GM06990 (cell line): ENCODE measurements at regions not wholly inside any gene's neighbourhood (a gene's known extent, or its start where the extent isn't known, plus 50 kb on each side); places are given as distances from the start of the nearest gene placed in this dataset.

ENCODE experiments used
- DNase-seq: peaks from one replicate; pipeline ENCODE4 v3.0.0-alpha.2; 2011; ENCODE audit not compliant: insufficient read length; ENCODE audit errors: extremely low read depth
- H3K27me3 ChIP-seq: replicated peaks from 2 replicates; pipeline ENCODE4 v1.6.0; 2011; ENCODE audit warnings: low read length; ENCODE audit not compliant: control insufficient read depth, insufficient read depth
- H3K36me3 ChIP-seq: 2 replicates; pipeline ENCODE4 v1.5.1; 2011; ENCODE audit warnings: low read length; ENCODE audit not compliant: control insufficient read depth, insufficient read depth
- H3K4me3 ChIP-seq: replicated peaks from 2 replicates; pipeline ENCODE4 v1.5.1; 2011; ENCODE audit warnings: low read depth, mild to moderate bottlenecking, control low read depth, low read length
- CTCF ChIP-seq: IDR thresholded peaks from 2 replicates; pipeline ENCODE4 v1.5.1; 2011; ENCODE audit warnings: low read length, control low read depth, mild to moderate bottlenecking, inconsistent platforms; ENCODE audit not compliant: insufficient read depth, poor library complexity, severe bottlenecking

- DNase-seq, result no peak
- no peak for TF ChIP-seq CTCF
- Histone ChIP-seq H3K36me3 (no peaks in the 10 kb centered on the region), H3K4me3 (no peak overlapping the region), H3K27me3 (no peaks in the 10 kb centered on the region)
Observed at GRCh38 chr10:10701084-10701611, 316.5 kb upstream of the CELF2 start.

DNA sequence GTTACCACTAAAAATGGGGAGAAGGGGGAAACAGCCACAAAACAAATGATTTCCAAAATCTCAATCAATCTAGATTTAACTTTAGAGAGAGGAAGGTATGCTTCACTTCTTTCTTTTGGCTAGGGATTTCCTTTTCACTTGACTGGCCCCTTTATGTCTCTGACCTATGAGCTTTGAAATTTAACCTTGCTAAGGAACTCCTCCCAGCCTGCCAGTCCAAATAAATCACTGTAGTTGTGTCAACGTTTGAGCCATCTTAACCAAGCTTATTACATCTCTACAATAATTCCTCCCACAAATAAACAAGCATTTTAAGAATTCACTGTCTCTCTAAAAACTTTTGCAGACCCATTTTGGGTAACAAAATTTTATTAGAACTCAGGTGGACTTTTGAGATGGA, 315.5 kb upstream of the CELF2 start:
- Histone ChIP-seq H3K4me3 (no peak overlapping the region), H3K36me3 (no peaks in the 10 kb centered on the region), H3K27me3 (no peaks in the 10 kb centered on the region)
- no peak for DNase-seq
- no peak for TF ChIP-seq CTCF

GRCh38 chr10:10703382-10703781, 314.3 kb upstream of the CELF2 start:
- no peak overlapping the region for H3K4me3 ChIP-seq
- no peaks in the 10 kb centered on the region for H3K27me3 ChIP-seq
- DNase-seq, result no peak
- H3K36me3 ChIP-seq, result no peaks in the 10 kb centered on the region
- TF ChIP-seq CTCF, result no peak

DNA sequence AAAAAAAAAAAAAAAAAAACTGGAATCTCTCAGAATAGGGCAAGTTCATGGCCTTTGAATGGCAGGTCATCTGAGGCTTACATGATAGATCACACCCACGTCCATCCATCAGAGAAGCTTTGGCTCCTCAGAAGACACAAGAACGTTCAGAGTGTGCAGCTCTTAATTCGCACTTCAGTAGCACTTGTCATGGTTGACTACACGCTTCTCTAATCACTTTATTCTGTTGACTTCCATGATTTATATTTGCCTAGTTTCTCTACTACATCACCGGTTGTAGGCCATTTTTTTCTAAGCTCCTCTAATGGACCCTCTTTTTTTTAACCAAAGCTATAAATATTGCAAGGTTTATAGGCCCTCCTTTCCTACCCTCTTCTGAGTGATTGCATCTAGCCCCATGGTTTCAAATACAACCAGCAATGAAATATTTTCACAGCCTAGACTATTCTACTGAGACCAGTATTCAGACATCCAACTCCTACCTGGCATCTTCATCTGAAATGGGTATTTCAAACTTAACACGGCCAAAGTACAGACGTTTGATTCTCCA, 305.4 kb upstream of the CELF2 start:
- Histone ChIP-seq H3K4me3 (no peak overlapping the region), H3K27me3 (no peaks in the 10 kb centered on the region), H3K36me3 (no peaks in the 10 kb centered on the region)
- TF ChIP-seq CTCF, result no peak
- no peak for DNase-seq

GRCh38 chr10:10714327-10714726, 303.3 kb upstream of the CELF2 start:
- H3K36me3 ChIP-seq, result no peaks in the 10 kb centered on the region
- TF ChIP-seq CTCF, result no peak
- no peaks in the 10 kb centered on the region for H3K27me3 ChIP-seq
- DNase-seq, result no peak
- H3K4me3 ChIP-seq, result no peak overlapping the region

- TF ChIP-seq CTCF, result no peak
- no peaks in the 10 kb centered on the region for H3K36me3 ChIP-seq
- H3K4me3 ChIP-seq, result no peak overlapping the region
- DNase-seq, result no peak
- H3K27me3 ChIP-seq, result no peaks in the 10 kb centered on the region
Observed at GRCh38 chr10:10716972-10717371, 300.7 kb upstream of the CELF2 start.
